GM19438 (cell line): ENCODE measurements at regions not wholly inside any gene's neighbourhood (a gene's known extent, or its start where the extent isn't known, plus 50 kb on each side); places are given as distances from the start of the nearest gene placed in this dataset.

Source experiments
- ATAC-seq: cut with Tn5 transposase; IDR thresholded peaks from one replicate; pipeline ENCODE4 v1.9.1; 2021; ENCODE audit warnings: low read depth; ENCODE audit not compliant: unreplicated experiment

DNA sequence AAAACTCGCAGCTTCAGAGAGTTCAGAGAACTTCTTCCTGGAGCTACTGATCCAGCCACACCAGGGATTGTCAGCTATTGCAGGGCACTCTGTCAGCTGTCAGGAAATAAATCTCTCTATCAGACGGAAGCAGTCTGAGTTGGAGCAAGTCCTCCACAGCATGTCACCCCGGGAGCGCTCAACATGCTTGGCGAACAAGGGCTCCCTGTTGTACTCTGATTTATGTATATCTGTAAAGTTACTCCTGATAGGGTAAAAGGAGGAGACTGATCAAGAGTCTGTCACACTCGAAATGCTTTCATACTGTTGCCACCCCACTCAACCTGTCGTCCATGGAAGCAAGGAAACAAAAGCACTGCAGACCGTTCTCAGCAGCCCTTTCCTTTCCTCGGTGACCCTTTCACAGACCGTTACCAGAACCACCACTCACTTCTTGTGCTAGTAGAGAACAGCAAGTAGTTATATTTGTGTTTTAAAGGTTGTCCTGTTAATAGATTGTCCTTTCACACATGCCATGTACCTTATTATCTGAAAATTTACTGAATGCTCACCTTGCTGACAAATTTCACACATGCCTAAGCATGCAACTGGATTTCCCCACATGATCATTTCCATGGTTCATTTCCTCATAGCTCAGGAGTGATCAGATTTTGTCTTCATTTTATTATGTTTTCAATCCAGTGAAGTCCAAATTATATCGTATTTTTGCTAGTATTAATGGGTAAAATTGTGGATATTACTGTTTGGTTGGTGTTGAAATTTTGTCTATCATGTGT is 2108.9 kb upstream of the TENM3 start:
- ATAC-seq = no peak

DNA sequence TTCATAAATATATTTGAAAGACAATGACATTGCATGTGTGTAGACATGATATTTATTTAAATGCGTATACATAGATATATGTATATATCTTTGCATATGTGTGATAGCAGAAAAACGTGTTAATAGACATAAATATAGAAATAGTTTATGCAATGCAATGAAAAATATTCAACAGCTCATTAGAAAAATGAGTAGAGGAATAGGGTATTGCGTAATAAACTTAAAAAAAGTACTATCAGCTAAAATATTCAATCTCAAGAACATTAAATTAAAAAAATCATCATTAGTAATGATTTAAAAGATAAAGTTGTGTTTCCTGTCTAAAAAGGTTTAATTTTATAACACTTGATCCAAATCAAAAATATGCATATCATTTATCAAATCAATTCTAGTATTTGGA is 2101.5 kb upstream of the TENM3 start:
- no peak for ATAC-seq

DNA sequence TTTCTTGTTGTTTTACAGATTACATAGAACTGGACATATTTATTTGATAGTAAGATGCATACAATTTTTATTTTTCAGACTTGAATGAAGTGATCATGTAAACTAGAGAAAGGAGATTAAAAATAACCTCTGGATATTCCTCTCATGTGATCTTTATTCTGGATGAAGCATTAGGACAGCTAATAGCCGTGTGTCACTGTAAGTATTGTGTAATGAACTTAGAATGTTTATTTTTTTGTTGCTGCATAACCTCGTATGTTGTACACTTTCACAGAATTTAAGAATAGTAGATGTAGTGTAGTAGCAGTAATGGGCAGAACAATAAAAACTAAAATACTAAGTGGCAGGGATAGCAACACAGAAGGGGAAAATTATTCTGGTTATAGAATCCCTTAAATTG is 2094.5 kb upstream of the TENM3 start:
- ATAC-seq = no peak

DNA sequence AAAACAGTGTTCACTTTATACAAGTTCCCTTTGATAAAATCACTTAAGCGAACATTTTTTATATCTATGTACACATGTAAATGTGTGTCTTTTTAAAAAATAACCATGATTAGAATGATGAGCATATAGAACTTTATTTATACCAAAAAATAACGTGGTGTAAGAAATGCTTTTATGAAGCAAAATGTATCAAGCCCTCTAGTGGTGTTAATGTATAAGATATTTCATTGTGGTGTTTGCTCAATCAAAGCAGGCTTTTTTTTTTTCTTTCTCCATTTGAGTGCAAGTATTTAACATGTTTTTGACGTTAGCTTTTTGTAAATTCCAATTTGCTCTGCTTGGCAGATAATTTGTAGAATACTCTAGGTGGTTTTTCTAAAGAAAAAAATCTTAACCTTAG is 2092.4 kb upstream of the TENM3 start:
- no peak for ATAC-seq

DNA sequence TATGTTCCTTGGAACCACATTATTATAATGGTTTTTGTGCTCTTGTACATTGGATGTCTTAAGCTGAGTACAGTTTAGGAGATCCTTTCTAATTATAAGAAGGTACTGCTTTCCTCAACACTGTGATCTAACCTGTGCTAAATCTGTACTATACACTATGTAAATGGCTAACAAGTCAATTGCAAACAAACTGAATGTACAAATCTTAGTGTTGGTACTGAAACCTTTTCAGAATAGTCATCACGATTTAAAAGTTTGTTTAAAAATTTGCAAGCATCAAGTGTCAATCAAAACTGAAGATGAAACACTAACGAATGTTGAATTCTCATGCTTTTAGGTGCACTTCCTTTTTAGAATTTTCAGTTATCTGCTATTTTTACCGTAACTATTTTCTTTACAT is 2090.4 kb upstream of the TENM3 start:
- no peak for ATAC-seq

DNA sequence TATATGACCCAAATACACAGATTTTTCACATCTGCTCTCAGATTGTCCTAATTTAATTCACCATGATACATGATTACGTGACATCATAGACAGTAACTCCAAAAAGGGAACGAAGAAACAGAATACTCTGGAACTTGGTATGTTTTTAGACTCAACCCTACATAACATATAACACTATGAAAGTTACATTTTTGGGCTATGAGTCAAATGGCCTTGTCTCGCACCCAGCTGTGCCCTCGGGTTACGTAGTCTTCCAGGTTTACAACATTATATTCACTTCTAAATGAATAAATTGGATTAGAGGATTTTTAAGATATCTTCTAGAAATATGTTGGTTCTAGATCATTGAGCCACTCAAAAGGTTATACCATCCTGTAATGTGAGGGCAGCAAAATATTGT is 2089.6 kb upstream of the TENM3 start:
- no peak for ATAC-seq

DNA sequence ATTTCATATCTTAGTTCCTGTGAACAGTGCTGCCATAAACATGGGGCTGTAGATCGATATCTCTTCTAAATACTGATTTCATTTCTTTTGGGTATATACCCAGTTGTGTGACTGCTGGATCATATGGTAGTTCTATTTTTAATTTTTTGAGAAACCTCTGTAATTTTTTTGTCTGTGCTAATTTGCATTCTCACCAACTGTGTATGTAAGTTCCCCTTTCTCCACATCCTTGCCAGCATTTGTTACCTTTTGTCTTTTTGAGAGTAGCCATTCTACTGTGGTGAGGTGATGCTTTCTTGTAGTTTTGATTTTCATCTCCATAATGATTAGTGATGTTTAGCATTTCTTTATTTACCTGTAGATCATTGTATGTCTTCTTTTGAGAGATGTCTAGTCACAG is 2086.5 kb upstream of the TENM3 start:
- ATAC-seq = no peak

DNA sequence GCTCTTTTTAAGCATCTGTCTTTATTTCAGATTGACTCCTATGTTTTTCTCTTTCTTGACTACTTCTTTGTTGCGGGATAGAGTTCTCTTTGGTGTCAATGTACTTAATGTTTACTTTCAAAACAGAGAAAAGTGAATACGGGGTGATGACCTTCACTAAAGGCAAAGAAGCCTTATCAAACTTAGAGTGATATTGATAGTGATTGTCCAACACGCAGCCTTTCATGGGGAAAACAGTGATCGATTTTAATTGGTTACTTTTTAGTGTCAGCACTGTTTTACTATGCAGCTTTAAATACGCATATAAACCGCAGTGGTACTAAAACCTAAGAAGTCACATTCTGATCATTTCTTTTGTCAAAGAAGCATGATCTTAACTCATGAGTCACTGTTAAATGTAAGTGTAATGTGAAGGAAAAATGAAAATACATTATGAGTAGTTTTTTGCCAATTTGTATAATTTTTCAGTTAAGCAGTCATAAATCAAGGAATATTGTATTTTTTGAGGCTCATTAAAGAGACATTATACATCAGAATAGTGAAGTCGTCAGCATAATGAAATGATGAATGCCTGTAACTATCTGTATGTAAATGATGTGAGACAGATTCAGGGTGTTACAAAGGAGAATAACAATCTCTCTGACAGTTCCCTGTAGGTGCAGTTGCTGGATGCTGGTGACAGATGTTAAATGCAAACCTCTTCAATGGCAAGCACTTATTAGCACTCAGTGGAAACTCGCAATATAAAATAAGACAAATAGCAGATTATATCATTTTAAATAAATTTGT is 2082.8 kb upstream of the TENM3 start:
- ATAC-seq = no peak

DNA sequence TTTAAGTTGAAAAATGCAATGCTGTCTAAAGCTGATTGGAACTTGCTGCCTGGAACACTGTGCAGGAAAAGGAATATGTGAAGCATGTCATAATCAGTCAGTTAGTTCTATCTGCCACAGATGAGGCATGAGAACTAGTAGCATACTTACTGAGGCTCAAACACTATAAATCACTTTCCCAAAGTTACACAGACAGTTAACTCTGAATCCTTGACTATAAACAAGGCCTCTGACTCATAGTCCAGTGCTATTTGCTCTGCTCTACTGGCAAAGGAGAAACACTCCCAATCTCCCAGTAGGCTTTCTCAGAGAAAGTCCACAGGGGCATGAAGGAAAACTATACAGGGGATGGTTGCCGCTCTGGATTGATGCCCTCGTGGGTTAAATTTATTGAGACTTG is 2078.4 kb upstream of the TENM3 start:
- no peak for ATAC-seq

DNA sequence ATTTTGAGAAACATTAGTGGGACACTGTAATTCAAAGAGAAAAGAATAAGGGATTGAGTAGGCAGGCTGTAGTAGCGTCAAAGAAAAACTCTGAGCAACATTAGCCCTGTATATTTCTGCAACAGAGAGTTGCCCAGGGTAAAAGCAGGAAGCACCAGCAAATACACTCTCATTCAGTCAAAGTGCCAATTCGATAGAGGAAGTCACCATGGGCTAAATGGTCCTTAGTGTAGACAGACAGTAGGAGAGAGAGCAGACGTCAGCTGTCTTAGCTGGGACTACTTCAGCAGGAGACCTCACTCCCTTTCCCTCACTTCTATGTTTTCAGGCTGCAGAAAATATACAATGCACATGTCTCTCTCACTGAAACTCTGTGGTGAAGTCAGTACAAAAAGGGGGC is 2073.8 kb upstream of the TENM3 start:
- ATAC-seq = no peak

DNA sequence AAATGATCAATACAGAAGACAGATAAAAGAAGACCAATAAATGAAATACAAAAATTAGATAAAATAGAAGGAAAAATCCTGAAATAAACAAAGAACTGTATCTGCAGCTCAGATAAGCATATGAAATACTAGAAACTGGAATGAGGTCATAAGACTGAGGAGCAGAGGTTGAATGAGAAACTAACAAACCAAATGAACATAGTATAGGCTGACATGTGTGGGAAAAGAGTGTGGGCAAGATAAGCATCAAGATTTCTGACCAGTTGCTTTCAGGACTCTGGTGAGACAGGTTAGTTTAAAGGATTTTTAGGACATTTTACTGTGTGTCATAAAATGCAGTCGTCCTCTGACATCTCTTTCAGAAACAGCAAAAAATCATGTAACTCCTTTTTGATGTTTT is 2073.2 kb upstream of the TENM3 start:
- ATAC-seq = no peak

DNA sequence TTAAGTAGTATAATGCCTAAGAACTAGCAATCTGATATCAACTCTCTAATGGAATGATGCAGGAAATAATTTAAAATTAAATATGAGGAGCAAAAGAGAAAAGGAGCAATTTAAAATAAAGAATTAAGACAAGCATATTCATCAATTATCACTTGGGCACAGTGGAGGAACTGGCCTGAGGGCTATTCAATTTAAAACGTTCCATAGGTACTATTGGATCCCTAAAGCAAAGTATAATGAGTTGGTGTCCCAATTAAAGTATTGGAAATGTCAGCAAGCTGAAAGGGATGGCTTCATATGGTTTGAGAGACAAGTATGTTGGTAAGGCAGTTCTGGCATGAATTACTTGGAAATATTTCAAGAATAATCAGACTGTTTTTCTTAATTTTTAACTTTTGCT is 2064.1 kb upstream of the TENM3 start:
- ATAC-seq = no peak

DNA sequence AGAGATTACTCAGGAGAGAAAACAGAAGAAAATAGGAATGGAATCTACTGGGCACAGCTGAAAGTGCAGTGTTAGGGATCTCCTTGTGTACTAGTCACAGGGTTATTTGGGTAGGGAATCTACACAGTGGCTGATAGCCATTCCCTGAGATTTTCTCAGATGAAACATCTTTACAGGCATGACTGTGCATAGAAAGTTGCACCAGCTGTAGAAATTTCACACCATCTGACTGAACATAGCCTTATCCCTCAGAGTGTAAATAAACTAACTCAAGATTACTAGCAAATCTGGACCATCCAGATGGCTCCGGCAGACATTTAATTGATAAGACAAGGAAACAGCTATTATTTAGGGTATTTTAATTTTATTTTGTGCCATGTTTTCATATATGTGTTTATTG is 2053.5 kb upstream of the TENM3 start:
- ATAC-seq = no peak

DNA sequence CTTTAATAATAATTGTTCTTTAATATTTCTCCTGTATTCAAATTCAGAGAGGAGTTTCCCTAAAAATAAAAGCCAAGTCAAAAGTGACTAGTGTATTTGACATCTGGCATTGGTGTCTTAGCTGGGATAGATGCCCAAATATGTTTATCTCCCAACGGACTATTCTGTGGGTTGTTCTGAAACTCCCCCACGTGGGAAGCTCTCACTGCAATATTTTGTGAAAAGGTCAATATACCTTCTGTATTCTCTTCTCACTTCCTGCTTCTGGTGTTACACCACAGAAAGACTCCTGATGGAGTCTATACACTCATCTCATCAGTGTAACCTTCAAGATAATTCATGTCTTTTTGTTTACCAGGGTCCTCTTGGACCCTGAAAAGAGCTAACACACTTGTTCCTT is 2052.8 kb upstream of the TENM3 start:
- ATAC-seq = no peak

DNA sequence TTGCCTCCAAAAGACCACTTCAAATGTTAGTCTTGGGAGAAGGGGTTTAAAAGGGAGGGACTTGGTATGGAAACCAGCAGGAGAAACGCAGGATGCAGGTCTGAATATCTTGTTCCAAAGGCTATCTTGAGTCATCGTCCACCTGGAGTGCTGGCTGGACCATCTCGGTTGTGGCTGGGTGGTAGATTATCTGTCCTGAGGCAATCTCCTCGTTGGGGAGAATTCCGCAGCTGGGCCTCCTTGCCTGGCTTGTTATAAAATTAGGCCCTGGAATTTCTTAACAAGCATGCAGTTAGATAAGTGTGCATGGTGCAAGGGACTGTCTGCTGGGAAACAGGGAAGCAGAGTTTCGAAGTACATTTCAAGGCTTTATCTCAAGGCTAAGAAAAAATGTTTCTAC is 2045.7 kb upstream of the TENM3 start:
- ATAC-seq = no peak

DNA sequence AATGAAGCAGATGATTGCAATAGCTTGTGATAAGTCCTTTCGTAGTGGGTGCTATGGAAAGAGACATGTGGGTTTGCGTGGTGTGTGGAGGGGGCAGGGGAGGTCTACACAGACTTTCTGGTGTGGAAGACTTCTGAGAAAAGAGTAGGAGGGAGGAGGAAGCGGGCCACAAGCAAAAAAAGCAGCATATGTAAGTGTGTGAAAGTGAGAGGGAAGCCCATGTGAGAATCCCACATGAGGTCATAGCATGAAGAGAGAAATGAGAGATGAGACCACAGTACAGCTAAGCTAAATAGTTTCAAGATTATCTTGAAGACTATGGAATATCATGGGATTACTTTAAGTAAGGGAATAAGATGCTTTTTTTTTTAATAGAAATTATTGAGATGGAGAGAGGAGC is 2039.9 kb upstream of the TENM3 start:
- ATAC-seq = no peak

DNA sequence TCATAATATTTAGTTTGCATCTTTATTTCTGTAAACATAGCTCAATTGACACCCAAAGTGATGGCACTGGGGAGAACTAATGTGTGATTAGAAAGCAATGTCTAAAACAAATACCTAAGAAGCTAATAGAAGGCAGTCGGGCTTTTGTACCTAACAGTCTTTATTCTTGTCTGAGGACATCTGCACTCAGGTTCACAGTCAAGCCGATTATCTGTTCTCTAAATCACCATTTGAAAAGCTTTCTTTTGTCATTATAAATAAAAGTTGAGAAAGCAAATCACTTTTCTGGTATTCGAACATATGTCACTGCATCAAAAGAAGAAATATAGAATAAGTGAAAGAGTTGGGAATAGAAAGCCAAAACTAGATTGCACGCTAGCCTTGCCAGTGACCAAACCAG is 2037.9 kb upstream of the TENM3 start:
- ATAC-seq = no peak

DNA sequence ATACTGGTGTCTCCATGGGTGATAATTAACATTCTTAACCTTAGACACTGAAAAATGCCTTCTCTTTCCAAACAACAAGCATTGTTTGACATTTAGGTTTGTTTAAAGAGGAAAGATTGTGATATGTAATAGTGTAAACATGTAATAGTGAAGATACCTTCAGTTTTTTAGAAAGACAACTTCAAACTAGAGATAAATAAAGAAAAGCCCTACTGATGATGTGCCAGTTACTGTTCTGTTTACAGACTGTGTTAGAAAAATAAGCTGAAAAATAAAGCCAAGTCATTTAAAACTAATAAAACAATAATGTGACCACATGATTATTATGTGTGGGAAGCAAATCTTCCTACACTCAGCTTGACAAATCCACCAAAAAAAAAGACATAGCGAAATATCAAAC is 2035.3 kb upstream of the TENM3 start:
- no peak for ATAC-seq

DNA sequence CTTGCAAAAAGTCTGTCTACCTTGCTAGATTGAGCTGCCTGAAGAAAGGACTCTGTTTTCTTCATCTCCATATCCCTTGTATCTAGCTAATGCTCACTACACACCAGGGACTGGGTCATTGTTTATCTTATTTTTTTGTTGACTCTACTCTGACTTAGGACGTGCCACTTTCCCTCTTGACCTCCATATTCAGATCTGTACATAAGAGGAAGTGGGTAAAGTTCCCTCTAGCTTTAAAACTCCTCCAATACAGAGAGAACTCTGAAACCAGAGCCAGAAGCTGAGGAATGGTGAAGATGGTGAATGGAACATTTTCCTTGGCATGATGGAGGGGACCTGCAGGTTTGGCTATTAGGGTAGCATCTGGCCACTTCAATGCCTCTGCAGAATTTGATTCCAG is 2026.1 kb upstream of the TENM3 start:
- no peak for ATAC-seq

DNA sequence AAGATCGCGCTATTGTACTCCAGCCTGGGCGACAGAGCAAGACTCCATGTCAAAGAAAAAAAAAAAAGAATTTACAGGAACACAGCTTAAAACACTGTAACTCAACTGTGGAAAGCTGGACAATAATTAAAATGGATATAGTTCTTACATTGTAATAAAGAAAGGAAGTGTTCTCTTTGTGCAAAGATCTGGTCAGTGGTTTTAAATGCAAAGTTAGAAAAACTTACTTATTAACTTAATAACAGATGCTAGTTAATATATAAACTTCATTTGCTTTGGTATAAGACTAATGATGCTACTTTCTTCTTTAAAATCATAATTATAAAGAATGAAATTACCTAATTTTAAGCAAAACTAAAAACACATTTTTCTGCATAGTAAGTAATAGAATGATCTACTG is 2024.1 kb upstream of the TENM3 start:
- no peak for ATAC-seq

DNA sequence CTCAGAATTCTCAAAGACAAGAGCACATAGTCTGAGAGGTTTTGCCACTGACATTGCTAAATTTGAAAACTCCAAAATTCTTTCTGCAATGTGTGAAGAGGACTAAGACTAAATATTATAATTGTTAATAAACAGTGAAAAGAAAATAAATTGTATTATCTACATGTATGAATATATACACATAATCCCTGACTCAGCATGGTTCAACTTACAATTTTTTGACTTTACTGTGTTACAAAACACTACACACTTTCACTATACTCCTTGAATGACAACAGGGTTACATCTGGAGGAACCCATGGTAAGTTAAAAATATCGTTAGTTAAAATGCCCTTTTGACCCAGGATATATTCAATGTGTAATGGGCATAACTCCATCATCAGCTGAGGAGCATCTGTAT is 2017.2 kb upstream of the TENM3 start:
- no peak for ATAC-seq

DNA sequence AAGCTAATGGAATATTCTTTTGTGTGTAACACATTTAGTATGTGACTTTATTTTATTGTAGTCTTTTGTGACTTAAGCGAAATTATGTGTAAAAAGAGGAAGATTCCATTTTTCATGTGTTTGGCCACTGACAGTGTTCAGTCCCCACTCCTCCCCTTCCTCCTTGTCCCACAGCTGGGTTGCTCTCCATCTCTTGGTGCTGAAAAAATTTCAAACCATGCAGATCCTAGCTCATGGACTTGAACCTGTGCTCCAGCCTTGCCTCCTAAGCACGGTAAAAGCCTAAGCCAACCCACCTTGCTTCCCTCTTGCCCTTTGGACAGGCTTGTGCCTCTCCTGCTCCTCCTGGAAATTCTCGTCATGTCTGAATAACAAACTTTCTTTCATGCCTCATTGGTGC is 2008.5 kb upstream of the TENM3 start:
- ATAC-seq = no peak
